SJCRH30 (cell line): ENCODE measurements at regions not wholly inside any gene's neighbourhood (a gene's known extent, or its start where the extent isn't known, plus 50 kb on each side); places are given as distances from the start of the nearest gene placed in this dataset.

Experiments
- DNase-seq, 2 experiments: peaks; one replicate each; pipeline ENCODE4 v3.0.0-alpha.2; 2015 to 2020
- H3K27ac ChIP-seq: fragments of 250-450 bp; sonication (Bioruptor Pico); 2 replicates; pipeline ENCODE4 v1.5.1; 2020; ENCODE audit warnings: mild to moderate bottlenecking, moderate library complexity
- H3K27me3 ChIP-seq: fragments of 250-450 bp; sonication (Bioruptor Pico); 2 replicates; pipeline ENCODE4 v1.5.1; 2020; ENCODE audit warnings: mild to moderate bottlenecking, moderate library complexity
- H3K36me3 ChIP-seq: fragments of 250-450 bp; sonication (Bioruptor Pico); 2 replicates; pipeline ENCODE4 v1.5.1; 2020; ENCODE audit warnings: mild to moderate bottlenecking, moderate library complexity
- H3K4me1 ChIP-seq: fragments of 250-450 bp; sonication (Bioruptor Pico); 2 replicates; pipeline ENCODE4 v1.5.1; 2020; ENCODE audit warnings: mild to moderate bottlenecking, moderate library complexity
- H3K4me3 ChIP-seq: fragments of 250-450 bp; sonication (Bioruptor Pico); 2 replicates; pipeline ENCODE4 v1.5.1; 2020; ENCODE audit warnings: mild to moderate bottlenecking, moderate library complexity
- H3K9me3 ChIP-seq: fragments of 250-450 bp; sonication (Bioruptor Pico); replicated peaks from 2 replicates; pipeline ENCODE4 v1.5.1; 2020; ENCODE audit warnings: mild to moderate bottlenecking, moderate library complexity

DNA sequence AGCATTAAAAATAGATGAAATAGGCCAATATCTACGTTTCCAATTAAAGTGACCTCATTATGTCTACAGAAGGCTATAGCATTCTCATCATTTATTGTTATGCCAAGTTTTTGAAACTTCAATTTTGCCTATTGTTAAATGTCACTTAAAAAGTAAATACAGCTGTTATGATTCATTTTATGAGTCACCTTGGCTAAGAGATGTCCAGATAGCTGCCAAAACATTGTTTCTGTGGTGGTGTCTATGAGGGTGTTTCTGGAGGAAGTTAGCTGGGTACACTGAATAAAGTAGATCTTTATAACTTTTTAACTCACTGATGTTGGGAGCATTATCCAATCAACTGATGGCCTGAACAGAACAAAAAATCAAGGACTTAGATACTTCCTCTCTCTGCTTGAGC, 1209.7 kb upstream of the PCDH9 start:
- H3K27me3 ChIP-seq, result no peaks in the 10 kb centered on the region
- peak; percentile 9 to 57 for DNase-seq
- no peaks in the 10 kb centered on the region for H3K36me3 ChIP-seq
- peak overlapping the region; percentile 52 for H3K27ac ChIP-seq
- H3K4me3 ChIP-seq, result no peak overlapping the region
- H3K9me3 ChIP-seq, result no peaks in the 10 kb centered on the region
- H3K4me1 ChIP-seq, result peaks cover 23% of the 10 kb centered on the region

DNA sequence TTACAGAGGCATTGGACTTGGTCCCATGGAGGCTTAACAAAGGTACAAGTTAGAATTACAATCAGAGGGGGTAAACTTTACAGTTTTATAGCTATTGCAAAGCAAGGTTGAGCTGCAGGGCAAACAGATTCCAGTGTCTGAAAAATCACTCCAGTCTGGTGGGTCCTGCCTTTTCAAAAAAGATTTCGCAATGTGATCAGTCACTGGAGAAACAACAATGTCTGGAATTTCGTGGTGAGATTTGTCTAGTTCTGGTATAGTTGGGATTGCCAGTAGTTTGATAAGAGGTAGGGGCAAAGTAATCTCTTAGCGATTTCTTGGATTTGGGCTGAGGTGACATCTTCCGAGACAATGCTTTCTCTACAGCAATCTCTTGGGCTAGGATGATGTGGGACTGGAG, 1198.2 kb upstream of the PCDH9 start:
- Histone ChIP-seq H3K4me1 (no peaks in the 10 kb centered on the region), H3K36me3 (no peaks in the 10 kb centered on the region), H3K4me3 (no peak overlapping the region), H3K27me3 (no peaks in the 10 kb centered on the region), H3K9me3 (no peaks in the 10 kb centered on the region; the same call in 1 of the 2 replicates), H3K27ac (no peak overlapping the region)
- DNase-seq, result no peak

DNA sequence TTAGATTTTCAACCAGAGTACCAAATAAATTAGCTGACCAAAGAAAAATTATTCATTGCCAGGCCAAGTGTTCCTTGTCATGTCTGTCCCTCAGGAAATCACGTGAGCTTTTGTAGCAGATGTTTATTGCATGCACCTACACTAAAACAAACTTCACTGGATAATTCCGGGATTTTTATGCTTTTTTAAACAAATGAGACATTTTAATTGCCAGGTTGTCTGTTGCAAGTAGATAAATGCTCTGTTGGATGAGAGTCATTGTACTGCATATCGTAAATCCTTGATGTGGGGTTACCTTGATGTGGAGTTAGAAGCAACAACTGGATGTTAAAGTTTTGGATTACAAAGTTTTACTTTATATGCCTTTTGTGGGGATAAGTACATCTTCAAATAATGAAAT, 1187.7 kb upstream of the PCDH9 start:
- Histone ChIP-seq H3K9me3 (no peaks in the 10 kb centered on the region), H3K4me3 (no peak overlapping the region), H3K27ac (no peak overlapping the region), H3K27me3 (no peaks in the 10 kb centered on the region), H3K36me3 (no peaks in the 10 kb centered on the region), H3K4me1 (no peaks in the 10 kb centered on the region)
- no peak for DNase-seq

DNA sequence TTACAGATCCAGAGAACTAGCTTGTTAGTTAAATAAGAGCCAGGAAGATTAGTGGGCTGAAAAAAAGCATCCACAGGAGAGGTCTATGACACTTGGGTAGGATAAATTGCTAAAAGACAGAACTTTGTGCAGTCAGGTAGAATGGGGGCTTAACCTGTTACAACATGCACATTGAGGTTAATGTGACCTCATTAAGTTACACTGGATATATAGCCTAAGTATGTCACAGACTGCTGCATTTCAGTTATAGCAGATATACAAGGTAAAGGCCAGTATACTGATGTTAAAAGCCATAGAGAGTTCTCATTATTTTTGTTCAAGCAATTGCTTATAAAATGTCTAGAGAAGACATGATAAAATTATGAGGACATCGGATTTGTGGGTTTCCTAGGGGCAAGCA, 1179.9 kb upstream of the PCDH9 start:
- H3K27ac ChIP-seq, result no peak overlapping the region
- H3K36me3 ChIP-seq, result no peaks in the 10 kb centered on the region
- DNase-seq, result no peak
- no peaks in the 10 kb centered on the region for H3K27me3 ChIP-seq
- no peaks in the 10 kb centered on the region for H3K4me1 ChIP-seq
- no peak overlapping the region for H3K4me3 ChIP-seq
- H3K9me3 ChIP-seq, result no peaks in the 10 kb centered on the region

DNA sequence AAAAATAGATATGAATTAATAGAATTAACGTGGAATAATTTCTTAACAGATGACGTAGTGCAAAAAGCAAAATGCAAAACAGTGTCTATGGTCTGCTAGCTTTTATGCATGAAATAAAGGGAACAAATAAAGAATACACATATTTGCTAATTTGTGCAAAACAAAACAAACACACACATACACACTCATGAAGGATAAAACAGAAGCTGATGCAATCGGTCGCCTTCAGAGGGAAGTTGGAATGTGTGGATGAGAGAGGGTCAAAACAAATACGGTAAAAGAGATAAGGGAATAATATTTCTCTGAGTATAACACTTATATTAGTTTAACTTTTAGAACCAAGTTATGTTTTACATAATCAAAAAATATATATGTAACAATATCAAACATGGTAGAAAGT, 1160.9 kb upstream of the PCDH9 start:
- H3K27me3 ChIP-seq, result no peaks in the 10 kb centered on the region
- no peaks in the 10 kb centered on the region for H3K4me1 ChIP-seq
- no peaks in the 10 kb centered on the region; the same call in 1 of the 2 replicates for H3K36me3 ChIP-seq
- no peak overlapping the region for H3K4me3 ChIP-seq
- H3K9me3 ChIP-seq, result no peaks in the 10 kb centered on the region
- no peak for DNase-seq
- H3K27ac ChIP-seq, result no peak overlapping the region

DNA sequence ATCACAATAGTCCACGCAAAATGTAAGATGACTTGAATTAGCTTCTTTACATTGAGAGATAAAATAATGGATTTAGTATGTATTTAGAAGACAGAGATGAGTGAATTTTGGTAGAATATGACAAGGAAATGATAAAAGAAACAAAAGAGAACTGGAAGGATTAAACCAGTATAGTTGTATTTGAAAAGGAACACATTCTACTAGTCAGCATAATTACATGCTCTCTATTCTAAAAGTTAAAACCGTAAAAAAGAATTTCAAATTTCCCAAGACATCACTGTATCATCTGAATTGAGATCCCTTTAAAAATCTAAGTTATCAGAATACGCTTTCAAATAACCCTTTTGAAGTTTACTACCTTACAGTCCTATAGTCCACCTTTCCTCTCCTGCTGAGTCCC, 1156.7 kb upstream of the PCDH9 start:
- Histone ChIP-seq H3K27ac (no peak overlapping the region), H3K9me3 (no peaks in the 10 kb centered on the region), H3K4me1 (no peaks in the 10 kb centered on the region), H3K36me3 (no peaks in the 10 kb centered on the region), H3K27me3 (no peaks in the 10 kb centered on the region), H3K4me3 (no peak overlapping the region)
- DNase-seq, result no peak

DNA sequence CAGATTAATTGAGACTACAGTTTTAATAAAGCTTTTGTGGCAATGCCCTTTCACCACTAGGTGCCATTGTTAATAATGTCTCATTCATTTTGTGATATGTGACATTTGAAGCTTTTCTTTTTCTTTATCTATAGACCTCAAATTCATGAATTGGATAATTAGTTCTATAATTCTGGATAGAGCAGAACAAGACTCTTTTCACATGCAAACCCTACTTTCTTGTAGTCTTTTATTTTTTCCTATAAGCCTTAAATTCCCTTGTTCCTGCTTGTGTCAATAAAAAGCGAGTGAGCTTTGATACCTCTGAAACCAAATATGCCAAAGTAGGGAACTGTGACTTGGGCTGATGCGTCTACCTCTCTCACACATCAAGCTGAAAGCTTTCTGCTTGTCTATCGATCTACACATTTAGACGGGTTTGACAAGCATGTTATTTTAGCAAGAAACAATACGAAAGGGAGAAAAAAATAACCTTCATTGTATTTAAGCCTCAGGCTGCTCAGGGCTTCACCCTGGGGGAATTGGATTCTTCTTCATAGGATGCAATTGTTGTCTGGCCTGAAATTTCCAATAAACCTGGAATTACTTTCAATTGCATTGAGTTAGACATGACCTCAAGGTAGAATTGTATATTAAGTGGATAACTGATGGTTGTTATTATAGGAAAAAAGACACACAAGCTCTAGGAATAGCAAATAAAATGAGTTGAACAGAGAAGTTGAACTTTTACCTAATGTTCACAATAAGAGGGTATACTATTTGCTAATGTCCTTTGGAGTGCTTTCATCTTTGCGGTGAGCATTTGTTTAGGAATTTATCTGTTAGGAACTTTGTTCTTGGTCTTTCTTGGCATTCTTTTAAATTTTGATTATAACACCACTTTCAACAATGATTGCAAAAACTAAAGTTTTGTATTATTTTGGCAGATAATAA, 1150.2 kb upstream of the PCDH9 start:
- H3K4me3 ChIP-seq, result no peak overlapping the region
- no peaks in the 10 kb centered on the region for H3K27me3 ChIP-seq
- H3K4me1 ChIP-seq, result no peaks in the 10 kb centered on the region
- no peaks in the 10 kb centered on the region for H3K36me3 ChIP-seq
- no peak for DNase-seq
- no peak overlapping the region for H3K27ac ChIP-seq
- H3K9me3 ChIP-seq, result no peaks in the 10 kb centered on the region

DNA sequence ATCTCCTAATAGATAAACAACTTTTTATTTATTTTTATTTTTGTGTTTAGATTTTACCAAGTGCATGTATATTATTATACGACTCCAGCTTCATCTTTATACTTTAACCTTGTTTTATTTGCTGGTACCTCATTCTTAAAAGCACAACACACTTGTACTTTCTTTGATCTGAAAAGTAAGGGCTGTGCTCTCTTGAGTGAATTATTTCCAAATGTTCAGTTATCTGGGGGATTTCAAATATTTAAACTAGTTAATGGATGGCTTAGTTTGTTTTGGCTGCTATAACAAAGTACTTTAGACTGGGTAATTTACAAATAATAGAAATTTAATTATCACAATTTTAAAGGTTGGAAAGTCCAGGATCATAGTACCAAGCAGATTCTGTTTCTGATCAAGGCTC, 1148.2 kb upstream of the PCDH9 start:
- Histone ChIP-seq H3K27me3 (no peaks in the 10 kb centered on the region), H3K27ac (no peak overlapping the region), H3K4me3 (no peak overlapping the region), H3K4me1 (no peaks in the 10 kb centered on the region), H3K9me3 (no peaks in the 10 kb centered on the region), H3K36me3 (no peaks in the 10 kb centered on the region)
- no peak for DNase-seq

DNA sequence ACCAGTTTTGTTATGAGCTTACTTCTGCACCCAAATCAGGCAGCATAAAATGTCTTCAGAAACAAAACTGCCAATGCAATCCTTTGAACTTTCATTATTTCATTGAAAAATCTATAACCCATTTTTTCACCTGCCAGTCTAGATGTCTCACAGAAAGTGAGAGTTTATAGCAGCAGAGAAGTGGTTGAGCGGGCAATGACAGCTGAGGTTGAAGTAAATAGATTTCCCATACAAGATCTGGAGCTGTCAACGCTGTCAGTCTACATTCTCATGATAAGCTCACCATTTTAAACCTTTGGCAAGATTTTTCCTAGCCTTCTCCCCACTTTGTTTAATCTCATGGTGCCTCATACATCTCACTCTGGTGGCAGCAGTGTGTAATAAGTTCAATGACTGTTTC, 1144.9 kb upstream of the PCDH9 start:
- Histone ChIP-seq H3K36me3 (no peaks in the 10 kb centered on the region), H3K27me3 (no peaks in the 10 kb centered on the region), H3K9me3 (no peaks in the 10 kb centered on the region), H3K27ac (no peak overlapping the region), H3K4me1 (no peaks in the 10 kb centered on the region), H3K4me3 (no peak overlapping the region)
- no peak for DNase-seq

DNA sequence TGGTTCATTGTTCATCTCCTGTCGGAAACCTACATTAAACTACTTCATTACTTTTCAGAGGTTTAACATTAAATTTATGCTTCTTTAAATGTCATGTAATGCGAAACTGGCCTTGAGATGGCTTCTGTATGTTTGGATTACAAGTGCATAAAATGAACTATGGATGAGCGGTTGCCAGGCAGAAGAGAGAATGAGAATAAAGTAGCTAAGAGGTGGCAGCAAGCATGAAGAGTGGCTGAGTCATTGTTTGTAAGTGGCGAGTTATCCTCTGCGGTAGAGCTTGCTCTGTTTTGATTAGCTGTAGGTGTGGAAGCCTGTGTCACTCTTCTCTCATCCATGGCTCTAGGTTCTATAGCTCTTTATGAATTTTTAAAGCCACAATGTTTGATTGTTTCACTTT, 1139.6 kb upstream of the PCDH9 start:
- Histone ChIP-seq H3K36me3 (no peaks in the 10 kb centered on the region), H3K27me3 (no peaks in the 10 kb centered on the region), H3K4me3 (no peak overlapping the region), H3K4me1 (no peaks in the 10 kb centered on the region), H3K27ac (no peak overlapping the region), H3K9me3 (no peaks in the 10 kb centered on the region)
- peak in 1 of 2 experiments; percentile 19 for DNase-seq

DNA sequence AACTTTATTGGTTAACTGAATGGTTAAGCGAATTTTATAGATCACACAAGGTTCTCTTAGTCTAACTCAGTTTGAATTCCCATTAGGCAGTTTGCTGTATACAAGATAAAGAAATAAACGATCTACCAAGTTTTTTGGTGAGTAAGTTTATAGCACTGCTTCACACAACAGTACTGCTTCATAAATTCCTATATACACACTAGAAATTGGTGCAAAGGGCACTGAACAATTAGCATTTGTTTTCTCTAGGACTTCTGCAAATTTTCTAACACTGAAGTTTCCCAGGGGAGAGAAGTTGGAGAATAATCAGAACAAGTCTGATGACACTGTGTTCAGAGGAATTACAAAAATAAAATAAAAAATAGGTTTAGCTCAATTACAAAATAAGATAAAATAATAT, 1138.8 kb upstream of the PCDH9 start:
- Histone ChIP-seq H3K4me1 (no peaks in the 10 kb centered on the region), H3K27ac (no peak overlapping the region), H3K27me3 (no peaks in the 10 kb centered on the region), H3K36me3 (no peaks in the 10 kb centered on the region), H3K4me3 (no peak overlapping the region), H3K9me3 (no peaks in the 10 kb centered on the region)
- no peak for DNase-seq

DNA sequence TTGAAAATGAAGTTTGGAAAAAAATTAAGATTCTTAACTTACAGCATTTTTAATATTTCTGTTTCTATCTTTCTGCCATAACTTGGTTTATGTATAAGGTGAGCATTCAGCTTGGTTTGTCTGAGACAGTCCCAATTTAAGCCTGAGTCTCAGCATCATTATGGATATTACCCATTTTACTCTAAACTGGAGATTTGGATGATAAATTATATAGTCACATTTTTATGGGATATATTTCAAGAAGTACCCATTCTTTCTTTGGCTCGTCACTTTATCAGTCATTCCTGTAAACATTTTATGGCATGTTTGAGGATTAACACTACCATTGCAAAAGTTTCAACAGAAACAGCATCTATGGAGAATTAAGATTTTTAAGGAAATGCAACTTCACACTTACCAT, 1129.0 kb upstream of the PCDH9 start:
- no peaks in the 10 kb centered on the region for H3K36me3 ChIP-seq
- no peaks in the 10 kb centered on the region for H3K27me3 ChIP-seq
- H3K27ac ChIP-seq, result no peak overlapping the region
- H3K4me3 ChIP-seq, result no peak overlapping the region
- no peaks in the 10 kb centered on the region for H3K9me3 ChIP-seq
- H3K4me1 ChIP-seq, result no peaks in the 10 kb centered on the region
- no peak for DNase-seq

DNA sequence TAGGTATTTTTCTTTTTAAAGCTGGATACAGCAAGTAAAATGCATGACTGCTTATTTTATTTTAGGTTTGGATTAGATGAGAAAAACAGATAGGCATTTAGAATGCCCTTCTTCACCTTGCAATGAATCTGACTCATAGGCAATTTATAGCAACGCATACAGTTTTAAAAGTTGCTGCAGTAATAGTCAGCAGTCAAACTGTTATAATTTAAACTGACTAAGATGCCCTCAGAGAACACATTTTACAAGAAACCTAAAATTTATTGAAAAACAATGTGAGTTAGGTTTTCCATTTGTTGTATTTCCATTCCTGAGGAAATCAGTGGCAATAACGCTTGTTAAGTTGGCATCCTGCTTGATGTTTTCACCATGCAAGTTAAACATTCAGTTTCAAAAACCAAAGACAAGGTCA, 1128.2 kb upstream of the PCDH9 start:
- H3K9me3 ChIP-seq, result no peaks in the 10 kb centered on the region
- no peaks in the 10 kb centered on the region for H3K36me3 ChIP-seq
- no peak for DNase-seq
- no peak overlapping the region for H3K4me3 ChIP-seq
- no peak overlapping the region for H3K27ac ChIP-seq
- H3K4me1 ChIP-seq, result no peaks in the 10 kb centered on the region
- no peaks in the 10 kb centered on the region for H3K27me3 ChIP-seq

DNA sequence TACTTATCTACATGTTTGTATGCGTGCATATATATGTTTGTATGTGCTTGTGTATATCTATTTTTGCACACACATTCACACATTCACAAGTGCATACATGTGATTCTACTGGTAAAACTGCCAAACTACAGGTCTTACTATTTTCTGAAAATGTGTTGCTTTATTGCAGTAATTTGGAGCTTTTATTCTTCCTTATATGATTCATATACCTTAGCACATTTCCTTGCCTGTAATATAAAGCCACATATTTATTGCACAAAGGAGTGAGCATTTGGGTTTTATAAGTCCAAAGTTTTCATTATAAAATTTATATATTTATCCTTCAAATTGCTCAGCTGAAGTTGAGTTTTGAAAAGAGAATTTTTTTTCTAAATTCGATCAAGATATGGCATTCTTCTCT, 1120.4 kb upstream of the PCDH9 start:
- Histone ChIP-seq H3K4me3 (no peak overlapping the region), H3K9me3 (no peaks in the 10 kb centered on the region), H3K27ac (no peak overlapping the region), H3K36me3 (no peaks in the 10 kb centered on the region), H3K27me3 (no peaks in the 10 kb centered on the region), H3K4me1 (no peaks in the 10 kb centered on the region)
- DNase-seq, result no peak

DNA sequence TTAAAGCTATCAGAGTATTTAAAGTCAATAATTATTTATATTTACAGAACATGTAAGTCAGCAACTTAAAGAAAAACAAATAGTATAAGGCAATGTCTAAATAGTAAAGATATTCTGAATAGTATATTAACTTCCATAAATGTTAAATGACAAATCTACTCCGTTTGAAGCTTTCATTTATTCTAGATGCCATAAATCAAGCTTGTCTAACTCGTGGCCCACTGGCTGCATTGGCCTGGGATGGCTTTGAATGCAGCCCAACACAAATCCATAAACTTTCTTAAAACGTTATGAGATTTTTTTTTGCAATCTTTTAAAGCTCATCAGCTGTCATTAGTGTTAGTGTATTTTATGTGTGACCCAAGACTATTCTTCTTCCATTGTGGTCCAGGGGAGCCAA, 1117.1 kb upstream of the PCDH9 start:
- Histone ChIP-seq H3K27me3 (no peaks in the 10 kb centered on the region), H3K4me3 (no peak overlapping the region), H3K27ac (no peak overlapping the region), H3K36me3 (no peaks in the 10 kb centered on the region), H3K9me3 (no peaks in the 10 kb centered on the region; the same call in 1 of the 2 replicates), H3K4me1 (no peaks in the 10 kb centered on the region)
- no peak for DNase-seq

DNA sequence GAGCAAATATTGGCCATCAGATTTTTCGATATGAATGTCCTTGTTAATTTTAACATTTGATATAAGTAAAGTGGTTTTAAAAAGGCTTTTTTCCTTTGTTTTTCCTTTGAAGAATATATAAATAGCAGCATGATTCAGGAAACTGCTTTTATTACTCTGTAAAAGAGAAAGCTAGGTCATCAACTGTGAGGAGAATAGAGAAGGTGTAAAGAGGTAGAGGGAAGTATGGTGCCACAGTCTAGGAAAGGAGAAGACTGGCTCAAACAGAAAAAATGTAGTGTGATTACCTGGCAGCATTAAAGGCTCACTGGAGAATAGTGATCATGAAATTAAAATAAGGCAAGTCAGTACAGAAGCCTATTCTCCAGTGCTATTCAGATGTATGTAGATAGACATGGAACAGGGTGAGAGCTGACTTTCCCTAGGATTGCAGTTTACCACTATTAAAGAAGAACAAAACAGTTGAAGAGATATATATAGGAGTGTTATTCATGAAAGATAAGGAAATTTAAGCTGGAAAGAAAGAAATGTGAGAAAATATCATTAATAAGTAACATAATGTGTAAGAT, 1115.9 kb upstream of the PCDH9 start:
- H3K4me3 ChIP-seq, result no peak overlapping the region
- H3K27me3 ChIP-seq, result no peaks in the 10 kb centered on the region
- H3K27ac ChIP-seq, result no peak overlapping the region
- no peaks in the 10 kb centered on the region for H3K4me1 ChIP-seq
- no peaks in the 10 kb centered on the region; the same call in none of the 2 replicates for H3K9me3 ChIP-seq
- H3K36me3 ChIP-seq, result no peaks in the 10 kb centered on the region
- DNase-seq, result no peak
